ENCODE measurements at regions not wholly inside any gene's neighbourhood (a gene's known extent, or its start where the extent isn't known, plus 50 kb on each side); places are given as distances from the start of the nearest gene placed in this dataset.

DNA sequence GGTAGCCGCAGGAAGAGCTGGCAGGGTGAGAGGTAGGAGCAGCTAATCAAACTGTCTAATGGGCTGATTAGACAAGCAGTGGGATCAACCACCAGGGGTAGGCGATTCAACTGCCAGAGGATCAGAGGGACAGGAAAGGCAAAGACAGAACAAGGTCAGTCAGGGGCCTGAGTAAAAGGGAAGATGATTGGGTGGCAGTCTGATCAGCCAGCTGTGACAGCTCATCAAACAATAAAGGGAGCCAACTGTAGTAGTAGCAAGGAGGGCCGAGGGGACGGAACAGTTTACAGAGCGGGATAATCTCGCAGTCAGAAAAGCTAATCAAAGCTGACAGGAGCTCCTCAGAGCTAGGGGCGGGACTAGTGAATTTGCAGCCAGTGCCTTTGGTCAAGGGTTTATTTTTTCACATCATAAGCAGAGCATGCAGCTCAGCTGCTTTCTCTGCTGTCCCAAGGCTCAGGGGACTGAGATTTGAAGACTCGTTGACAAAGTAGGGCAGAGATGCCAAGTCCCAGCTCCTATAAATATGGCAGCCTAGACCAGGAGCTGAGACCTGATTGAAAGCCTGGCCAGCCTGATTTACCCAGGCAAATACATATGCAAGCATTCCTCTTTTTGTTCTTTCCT lies 418.2 kb downstream of the GABRG2 start:
- TF ChIP-seq, protein P1, sequence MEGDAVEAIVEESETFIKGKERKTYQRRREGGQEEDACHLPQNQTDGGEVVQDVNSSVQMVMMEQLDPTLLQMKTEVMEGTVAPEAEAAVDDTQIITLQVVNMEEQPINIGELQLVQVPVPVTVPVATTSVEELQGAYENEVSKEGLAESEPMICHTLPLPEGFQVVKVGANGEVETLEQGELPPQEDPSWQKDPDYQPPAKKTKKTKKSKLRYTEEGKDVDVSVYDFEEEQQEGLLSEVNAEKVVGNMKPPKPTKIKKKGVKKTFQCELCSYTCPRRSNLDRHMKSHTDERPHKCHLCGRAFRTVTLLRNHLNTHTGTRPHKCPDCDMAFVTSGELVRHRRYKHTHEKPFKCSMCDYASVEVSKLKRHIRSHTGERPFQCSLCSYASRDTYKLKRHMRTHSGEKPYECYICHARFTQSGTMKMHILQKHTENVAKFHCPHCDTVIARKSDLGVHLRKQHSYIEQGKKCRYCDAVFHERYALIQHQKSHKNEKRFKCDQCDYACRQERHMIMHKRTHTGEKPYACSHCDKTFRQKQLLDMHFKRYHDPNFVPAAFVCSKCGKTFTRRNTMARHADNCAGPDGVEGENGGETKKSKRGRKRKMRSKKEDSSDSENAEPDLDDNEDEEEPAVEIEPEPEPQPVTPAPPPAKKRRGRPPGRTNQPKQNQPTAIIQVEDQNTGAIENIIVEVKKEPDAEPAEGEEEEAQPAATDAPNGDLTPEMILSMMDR (IDR thresholded peaks at IDR 0.05; ENCODE audit: low read depth, low read length, missing control alignments): no peak
- Histone ChIP-seq H3K27me3 (replicated peaks) (no peaks in the 10 kb centered on the region), H3K27ac (no peak overlapping the region), H3K36me3 (replicated peaks) (no peaks in the 10 kb centered on the region), H3K4me3 (ENCODE audit: low read depth, low read length) (no peak overlapping the region)
- no peak for DNase-seq
- in situ Hi-C loops (cut with HindIII; ENCODE audit: low pct_ligation_motif_present, low sequenced_read_pairs): no loop called here

DNA sequence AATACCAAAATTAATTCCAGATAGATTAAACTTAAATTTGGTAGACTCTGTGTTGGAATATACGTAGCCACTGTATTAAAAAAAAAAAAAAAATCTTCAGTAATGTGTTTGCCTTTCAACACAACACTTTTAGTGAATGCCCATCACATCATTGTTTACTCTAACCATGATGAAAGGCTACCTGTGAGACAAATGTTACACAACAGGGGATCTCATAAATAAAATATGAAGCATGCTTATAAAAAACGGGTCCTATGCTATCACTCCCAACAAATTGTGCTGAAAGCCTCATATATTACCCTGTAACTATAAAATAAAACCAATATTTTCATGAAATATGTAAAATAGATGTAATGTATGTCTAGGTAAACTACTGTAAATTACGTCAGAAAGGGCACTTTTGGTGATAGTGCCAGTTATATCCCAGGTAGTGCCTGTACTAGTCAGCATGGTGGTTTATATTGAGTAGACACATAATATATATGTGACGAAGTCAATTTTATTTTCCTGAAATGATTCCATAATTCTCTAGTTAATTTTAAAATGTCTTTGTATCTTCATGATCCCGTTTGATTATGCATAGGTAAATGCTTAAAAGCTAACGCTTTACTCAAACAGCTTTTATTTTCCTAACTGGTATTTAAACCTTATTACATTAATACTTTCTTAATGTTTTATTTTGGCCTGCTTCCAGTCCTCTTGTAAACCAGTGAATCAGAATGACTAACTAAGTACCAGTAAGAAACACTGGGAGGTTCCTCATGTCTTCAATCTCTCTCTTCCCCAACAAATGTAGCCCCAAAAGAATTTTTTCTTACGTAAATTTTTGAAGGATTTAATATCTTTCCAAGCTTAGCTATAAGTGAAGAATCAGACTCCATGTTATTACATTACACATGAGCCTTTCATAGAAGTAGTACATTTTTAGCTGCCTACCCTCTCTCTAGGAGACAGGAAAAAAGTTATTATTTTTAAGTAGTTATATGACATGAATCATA lies 420.3 kb downstream of the GABRG2 start:
- no peak overlapping the region for H3K27ac ChIP-seq
- in situ Hi-C loops (cut with HindIII; ENCODE audit: low pct_ligation_motif_present, low sequenced_read_pairs): no loop called here

GRCh38 chr5:162496100-162496808 lies 428.7 kb downstream of the GABRG2 start:
- Histone ChIP-seq H3K27ac (no peak overlapping the region), H3K36me3 (replicated peaks) (no peaks in the 10 kb centered on the region), H3K27me3 (replicated peaks) (no peaks in the 10 kb centered on the region), H3K4me3 (ENCODE audit: low read depth, low read length) (no peak overlapping the region)
- TF ChIP-seq, protein P1 (IDR thresholded peaks at IDR 0.05; ENCODE audit: low read depth, low read length, missing control alignments): no peak
- in situ Hi-C loops (cut with HindIII; ENCODE audit: low pct_ligation_motif_present, low sequenced_read_pairs): no loop called here
- no peak for DNase-seq

More for the DNA sequence above, 420.3 kb downstream of the GABRG2 start:
- peak; percentile 6 for DNase-seq
- no peak overlapping the region for H3K4me3 ChIP-seq (ENCODE audit: low read depth, low read length)
- TF ChIP-seq, protein P1 (IDR thresholded peaks at IDR 0.05; ENCODE audit: low read depth, low read length, missing control alignments): no peak
- H3K27me3 ChIP-seq (replicated peaks): no peaks in the 10 kb centered on the region
- no peaks in the 10 kb centered on the region for H3K36me3 ChIP-seq (replicated peaks)

GRCh38 chr5:162497455-162497854 lies 429.9 kb downstream of the GABRG2 start:
- TF ChIP-seq, protein P1 (IDR thresholded peaks at IDR 0.05; ENCODE audit: low read depth, low read length, missing control alignments): no peak
- no peaks in the 10 kb centered on the region for H3K36me3 ChIP-seq (replicated peaks)
- H3K27me3 ChIP-seq (replicated peaks): no peaks in the 10 kb centered on the region
- no peak overlapping the region for H3K27ac ChIP-seq
- H3K4me3 ChIP-seq (ENCODE audit: low read depth, low read length): no peak overlapping the region
- no peak for DNase-seq
- in situ Hi-C loops (cut with HindIII; ENCODE audit: low pct_ligation_motif_present, low sequenced_read_pairs): no loop called here

DNA sequence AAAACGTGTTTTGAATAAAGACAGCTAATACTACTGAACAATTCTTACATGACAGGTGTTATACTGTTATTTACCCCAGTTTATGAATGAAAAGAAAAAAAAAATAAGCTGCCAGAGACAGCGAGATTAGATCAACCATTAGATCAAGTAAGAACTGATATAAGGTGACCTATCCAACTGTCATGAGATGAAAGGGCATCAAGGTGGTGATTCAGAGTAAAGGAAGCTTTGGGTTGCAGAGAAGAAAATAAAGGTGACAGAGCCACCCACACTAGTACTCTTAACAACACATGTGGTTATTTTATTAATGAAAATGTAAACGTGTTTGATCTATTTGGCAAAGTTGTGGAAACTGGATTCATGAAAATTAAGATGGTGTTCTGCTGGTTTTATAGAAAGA lies 435.2 kb downstream of the GABRG2 start:
- Histone ChIP-seq H3K4me3 (ENCODE audit: low read depth, low read length) (no peak overlapping the region), H3K27ac (no peak overlapping the region), H3K27me3 (replicated peaks) (no peaks in the 10 kb centered on the region), H3K36me3 (replicated peaks) (no peaks in the 10 kb centered on the region)
- in situ Hi-C loops (cut with HindIII; ENCODE audit: low pct_ligation_motif_present, low sequenced_read_pairs): no loop called here
- TF ChIP-seq, protein P1 (IDR thresholded peaks at IDR 0.05; ENCODE audit: low read depth, low read length, missing control alignments): no peak
- no peak for DNase-seq

Measured in brain microvascular endothelial cell (primary cell).